Fibroblast of pulmonary artery (primary cell): ENCODE measurements at regions not wholly inside any gene's neighbourhood (a gene's known extent, or its start where the extent isn't known, plus 50 kb on each side); places are given as distances from the start of the nearest gene placed in this dataset.

Experiments
- DNase-seq: peaks from one replicate; pipeline ENCODE4 v3.0.0-alpha.2; 2010; ENCODE audit warnings: low read depth
- H3K4me3 ChIP-seq: replicated peaks from 2 replicates; pipeline ENCODE4 v1.5.1; 2011; ENCODE audit warnings: low read depth, mild to moderate bottlenecking, control low read depth, low read length, moderate library complexity
- TF ChIP-seq, protein P1 (sequence below): IDR thresholded peaks from 2 replicates; pipeline ENCODE4 v1.5.1; 2011; ENCODE audit warnings: mild to moderate bottlenecking, control low read depth, low read length, inconsistent platforms; ENCODE audit errors: missing control alignments

DNA sequence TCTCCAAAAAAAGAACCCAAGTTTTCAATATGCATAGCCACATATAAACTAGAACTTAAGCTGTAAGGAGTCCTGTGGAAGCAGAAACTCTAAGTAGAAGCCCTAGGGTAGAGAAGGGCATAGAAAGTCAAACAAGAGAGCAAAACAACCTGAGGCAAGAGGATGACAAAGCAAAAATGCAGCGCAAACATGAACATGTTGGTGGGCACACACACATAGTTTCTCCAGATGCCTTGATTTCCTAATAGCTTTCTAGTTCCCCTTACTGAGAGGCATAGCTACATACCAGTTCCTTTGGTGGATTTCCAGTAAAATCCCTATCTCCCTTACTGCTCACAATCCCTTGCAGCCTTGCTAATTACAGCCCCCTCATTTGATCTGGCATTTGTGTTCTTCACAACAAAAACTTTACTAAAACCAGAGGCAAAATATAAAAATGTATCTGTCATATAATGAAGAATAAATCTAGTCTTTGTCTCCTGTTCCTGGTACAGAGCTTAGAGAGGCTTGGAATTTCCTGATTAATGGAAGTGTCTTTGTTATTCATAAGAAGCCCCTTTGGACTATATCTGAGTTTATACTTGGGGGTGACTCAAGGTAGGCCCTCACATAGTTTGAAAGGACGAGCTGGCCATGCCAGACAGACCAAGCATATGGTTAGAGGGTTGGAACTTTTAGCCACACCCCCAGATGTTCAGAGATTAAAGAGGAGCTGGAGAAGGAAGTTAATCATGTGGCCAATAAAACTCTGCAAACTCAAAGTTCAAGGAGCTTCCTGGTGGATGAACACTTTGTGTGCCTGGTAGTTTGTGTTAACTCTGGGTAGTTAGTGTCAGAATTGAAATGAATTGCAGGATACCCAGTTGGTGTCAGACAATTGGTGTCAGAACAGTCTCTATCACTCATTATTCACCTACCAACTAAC is 52.7 kb upstream of the ZCCHC13 start:
- no peak overlapping the region for H3K4me3 ChIP-seq
- TF ChIP-seq, protein P1, sequence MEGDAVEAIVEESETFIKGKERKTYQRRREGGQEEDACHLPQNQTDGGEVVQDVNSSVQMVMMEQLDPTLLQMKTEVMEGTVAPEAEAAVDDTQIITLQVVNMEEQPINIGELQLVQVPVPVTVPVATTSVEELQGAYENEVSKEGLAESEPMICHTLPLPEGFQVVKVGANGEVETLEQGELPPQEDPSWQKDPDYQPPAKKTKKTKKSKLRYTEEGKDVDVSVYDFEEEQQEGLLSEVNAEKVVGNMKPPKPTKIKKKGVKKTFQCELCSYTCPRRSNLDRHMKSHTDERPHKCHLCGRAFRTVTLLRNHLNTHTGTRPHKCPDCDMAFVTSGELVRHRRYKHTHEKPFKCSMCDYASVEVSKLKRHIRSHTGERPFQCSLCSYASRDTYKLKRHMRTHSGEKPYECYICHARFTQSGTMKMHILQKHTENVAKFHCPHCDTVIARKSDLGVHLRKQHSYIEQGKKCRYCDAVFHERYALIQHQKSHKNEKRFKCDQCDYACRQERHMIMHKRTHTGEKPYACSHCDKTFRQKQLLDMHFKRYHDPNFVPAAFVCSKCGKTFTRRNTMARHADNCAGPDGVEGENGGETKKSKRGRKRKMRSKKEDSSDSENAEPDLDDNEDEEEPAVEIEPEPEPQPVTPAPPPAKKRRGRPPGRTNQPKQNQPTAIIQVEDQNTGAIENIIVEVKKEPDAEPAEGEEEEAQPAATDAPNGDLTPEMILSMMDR: no peak
- peak; percentile 72 for DNase-seq

DNA sequence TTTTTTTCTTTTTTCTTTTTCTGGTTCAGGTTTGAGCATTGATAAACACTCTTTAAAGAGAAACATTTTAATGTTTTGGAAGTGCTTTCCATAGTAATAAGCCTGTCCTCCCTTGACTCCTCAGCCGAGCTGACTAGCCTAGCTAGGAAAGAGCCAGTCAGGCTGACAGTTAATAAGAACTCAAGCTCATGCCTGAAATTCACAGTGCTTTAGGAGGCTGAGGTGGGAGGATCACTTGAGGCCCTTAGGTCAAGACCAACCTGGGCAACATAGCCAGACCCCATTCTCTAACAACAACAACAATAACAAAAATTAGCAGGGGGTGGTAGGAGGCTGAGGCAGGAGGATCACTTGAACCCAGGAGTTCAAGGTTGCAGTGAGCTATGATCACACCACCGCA is 53.4 kb upstream of the ZCCHC13 start:
- TF ChIP-seq, protein P1: no peak
- H3K4me3 ChIP-seq: no peak overlapping the region
- no peak for DNase-seq

DNA sequence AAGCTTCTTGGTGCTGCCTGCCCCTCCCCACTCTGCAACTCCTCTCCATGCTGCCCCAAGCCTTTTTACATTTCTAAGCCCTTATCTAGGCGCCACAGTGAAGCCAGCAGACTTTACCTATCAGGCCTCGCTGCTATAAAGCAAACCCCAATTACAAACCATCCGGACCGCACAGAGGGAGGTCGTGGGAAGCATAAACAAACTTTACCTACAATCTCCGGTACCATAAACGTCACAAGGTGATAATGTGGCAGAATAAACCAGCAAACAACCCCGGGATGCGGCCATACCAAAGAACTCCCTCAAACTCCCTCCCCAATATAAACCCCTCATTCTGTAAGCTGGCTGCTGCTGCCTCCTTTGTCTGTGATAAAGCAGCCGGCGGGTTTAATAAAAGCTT is 54.0 kb upstream of the ZCCHC13 start:
- TF ChIP-seq, protein P1: no peak
- DNase-seq: no peak

DNA sequence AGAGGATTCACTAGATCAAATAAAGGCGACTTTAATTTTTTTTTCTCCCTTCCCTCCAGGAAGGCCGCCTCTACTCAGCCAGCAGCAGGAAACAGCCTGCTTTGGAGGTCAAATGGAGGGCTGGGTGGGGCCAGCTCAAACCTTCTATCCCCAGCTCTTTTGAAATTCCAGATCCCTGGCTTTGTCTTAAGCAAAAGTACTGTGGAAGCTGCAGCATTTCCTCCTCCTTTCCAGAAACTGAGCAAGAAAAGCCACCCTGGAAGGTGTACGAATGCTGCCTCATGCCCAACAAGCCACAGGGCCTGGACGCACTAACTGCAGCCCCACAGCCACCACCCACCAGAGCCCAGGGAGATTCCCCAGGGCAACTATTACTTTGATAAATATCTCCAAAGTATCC is 55.1 kb upstream of the ZCCHC13 start:
- TF ChIP-seq, protein P1: no peak
- DNase-seq: peak; percentile 42

More for the DNA sequence above, 54.0 kb upstream of the ZCCHC13 start:
- no peak overlapping the region for H3K4me3 ChIP-seq

DNA sequence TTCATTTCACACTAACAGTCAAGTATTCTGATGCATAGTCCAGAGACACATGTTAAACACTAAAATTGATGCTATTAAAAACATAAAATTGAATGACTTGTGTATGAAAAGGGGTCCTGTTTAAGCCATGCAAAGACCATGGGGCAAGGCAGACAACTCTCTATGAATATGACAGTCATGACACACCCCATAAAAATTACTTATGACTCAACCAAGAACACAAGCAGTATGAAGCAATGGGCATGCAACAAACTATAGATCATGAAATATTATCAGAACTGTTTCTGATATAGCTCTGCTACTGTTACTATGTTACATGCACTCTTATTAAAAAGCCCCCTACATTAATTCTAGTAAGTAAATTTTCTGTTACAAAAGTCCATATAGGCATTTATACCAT is 57.5 kb upstream of the ZCCHC13 start:
- DNase-seq: peak; percentile 27
- TF ChIP-seq, protein P1: no peak
- H3K4me3 ChIP-seq: no peak overlapping the region

More for the DNA sequence above, 55.1 kb upstream of the ZCCHC13 start:
- no peak overlapping the region for H3K4me3 ChIP-seq

DNA sequence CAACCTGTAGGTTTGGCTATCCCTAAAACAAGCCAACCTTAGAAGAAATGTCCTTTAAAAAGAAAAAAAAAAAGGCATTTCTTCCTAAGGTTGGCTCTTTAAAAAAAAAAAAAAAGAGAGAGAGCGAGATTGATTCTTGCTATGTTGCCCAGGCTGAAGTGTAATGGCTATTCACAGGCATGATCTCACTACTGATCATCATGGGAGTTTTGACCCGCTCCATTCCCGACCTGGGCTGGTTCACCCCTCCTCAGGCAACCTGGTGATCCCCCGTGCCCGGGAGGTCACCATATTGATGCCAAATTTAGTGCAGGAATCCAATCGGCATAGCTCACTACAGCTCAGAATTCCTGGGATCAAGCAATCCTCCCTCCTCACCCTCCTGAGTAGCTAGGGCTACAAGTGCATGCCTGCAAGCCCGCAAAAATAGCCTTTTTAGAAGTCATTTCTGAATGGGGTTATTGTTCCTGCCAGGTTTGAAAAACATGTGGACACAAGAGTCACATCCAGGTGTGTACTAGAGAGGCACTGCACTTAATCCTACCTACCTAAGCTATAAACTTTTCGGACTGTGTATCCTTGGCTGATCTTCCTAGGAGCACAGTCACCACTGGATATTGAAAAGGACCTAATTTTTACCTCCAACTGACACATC is 61.4 kb upstream of the ZCCHC13 start:
- TF ChIP-seq, protein P1: no peak
- H3K4me3 ChIP-seq: no peak overlapping the region
- no peak for DNase-seq
